ENCODE measurements at regions not wholly inside any gene's neighbourhood (a gene's known extent, or its start where the extent isn't known, plus 50 kb on each side); places are given as distances from the start of the nearest gene placed in this dataset.

DNA sequence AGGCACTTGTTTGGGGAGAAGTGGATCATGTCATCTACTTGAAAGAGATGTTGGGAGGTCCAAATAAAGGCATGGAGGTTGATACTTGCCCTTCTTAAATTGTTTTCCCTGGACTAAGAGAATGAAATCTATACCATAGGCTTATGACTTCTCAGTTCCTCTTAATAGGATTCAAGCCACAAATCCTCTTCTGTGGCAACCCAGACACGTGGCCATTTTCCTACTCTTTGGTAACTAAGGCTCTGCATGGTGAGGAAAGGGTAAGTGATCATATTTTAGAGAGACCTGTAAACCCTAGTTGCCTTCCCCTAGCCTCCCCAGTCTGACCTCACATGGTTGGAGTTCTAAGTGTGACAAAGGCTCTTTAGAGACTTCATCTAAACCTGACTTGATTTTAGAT, 72.9 kb upstream of the CD44 start:
- DNase-seq (no peak), ATAC-seq (no peak)
- no peaks in the 10 kb centered on the region for H3K27me3 Mint-ChIP-seq
- TF ChIP-seq, protein P1, sequence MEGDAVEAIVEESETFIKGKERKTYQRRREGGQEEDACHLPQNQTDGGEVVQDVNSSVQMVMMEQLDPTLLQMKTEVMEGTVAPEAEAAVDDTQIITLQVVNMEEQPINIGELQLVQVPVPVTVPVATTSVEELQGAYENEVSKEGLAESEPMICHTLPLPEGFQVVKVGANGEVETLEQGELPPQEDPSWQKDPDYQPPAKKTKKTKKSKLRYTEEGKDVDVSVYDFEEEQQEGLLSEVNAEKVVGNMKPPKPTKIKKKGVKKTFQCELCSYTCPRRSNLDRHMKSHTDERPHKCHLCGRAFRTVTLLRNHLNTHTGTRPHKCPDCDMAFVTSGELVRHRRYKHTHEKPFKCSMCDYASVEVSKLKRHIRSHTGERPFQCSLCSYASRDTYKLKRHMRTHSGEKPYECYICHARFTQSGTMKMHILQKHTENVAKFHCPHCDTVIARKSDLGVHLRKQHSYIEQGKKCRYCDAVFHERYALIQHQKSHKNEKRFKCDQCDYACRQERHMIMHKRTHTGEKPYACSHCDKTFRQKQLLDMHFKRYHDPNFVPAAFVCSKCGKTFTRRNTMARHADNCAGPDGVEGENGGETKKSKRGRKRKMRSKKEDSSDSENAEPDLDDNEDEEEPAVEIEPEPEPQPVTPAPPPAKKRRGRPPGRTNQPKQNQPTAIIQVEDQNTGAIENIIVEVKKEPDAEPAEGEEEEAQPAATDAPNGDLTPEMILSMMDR (IDR thresholded peaks at IDR 0.05), result no peak
- H3K27ac Mint-ChIP-seq, result peak overlapping the region; percentile 68
- POLR2A ChIA-PET, result interaction anchor here (0.8 to 1.8 kb wide), 6 partner anchors 10 to 80 kb away, joined by 3 to 7 read pairs (median 3); no protein-coding TSS in a partner anchor
- peaks cover 24% of the 10 kb centered on the region for H3K9me3 Mint-ChIP-seq
- no peak overlapping the region for H3K4me3 Mint-ChIP-seq
- CTCF ChIA-PET, result interaction anchor here (1.1 to 1.5 kb wide), 3 partner anchors 10 to 327 kb away, joined by 3 to 4 read pairs (median 3); no protein-coding TSS in a partner anchor
- intact Hi-C loops (cut with micrococcal nuclease), result loop anchor here (2.0 kb wide), 1 partner anchor 25 kb away; no protein-coding TSS in a partner anchor
- peaks cover 31% of the 10 kb centered on the region for H3K4me1 Mint-ChIP-seq (ENCODE audit: low read depth)
- peaks cover 19% of the 10 kb centered on the region for H3K36me3 Mint-ChIP-seq (ENCODE audit: low read depth)

DNA sequence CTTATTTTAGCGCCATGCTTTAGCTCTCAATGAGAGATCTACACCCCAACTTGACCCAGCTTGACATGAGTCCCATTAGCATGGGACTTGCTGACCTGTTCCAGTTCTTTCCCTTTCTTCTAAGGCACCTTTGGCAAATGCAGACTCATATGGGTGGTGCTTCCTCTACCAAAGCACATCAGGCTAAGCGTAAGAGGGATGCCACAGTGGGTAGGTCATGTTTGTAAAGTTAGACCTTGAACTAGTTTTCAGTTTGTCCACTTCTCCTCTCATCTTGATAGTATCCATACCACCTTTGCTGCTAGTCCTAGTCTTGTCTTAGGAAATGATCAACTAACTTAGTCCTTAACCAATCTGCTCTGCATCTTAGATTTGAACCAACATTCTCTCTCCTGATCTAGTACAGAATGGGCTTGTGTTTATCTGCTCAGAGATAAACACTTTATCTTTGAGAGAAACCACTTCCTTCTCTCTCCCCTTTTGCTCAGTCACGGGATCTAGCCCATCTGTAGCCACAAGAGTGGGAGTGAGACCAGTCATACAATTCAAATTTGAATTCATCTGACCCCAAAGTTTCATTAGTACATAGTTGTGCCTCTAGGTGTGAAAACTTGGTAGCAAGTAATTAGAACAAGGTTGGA, 72.1 kb upstream of the CD44 start:
- H3K27ac Mint-ChIP-seq, result peak overlapping the region; percentile 68
- CTCF ChIA-PET, result interaction anchor here (1.3 kb wide), 1 partner anchor 79 kb away, joined by 4 read pairs; no protein-coding TSS in a partner anchor
- peaks cover 24% of the 10 kb centered on the region for H3K9me3 Mint-ChIP-seq
- ATAC-seq (peak; percentile 79), DNase-seq (peak; percentile 83)
- POLR2A ChIA-PET, result interaction anchor here (0.8 to 1.8 kb wide), 7 partner anchors 9 to 79 kb away, joined by 3 to 7 read pairs (median 3); partner anchors contain the start of gene CD44
- TF ChIP-seq, protein P1 (IDR thresholded peaks at IDR 0.05), result no peak
- peaks cover 19% of the 10 kb centered on the region for H3K36me3 Mint-ChIP-seq (ENCODE audit: low read depth)
- intact Hi-C loops (cut with micrococcal nuclease), result loop anchor here (2.0 kb wide), 1 partner anchor 26 kb away; no protein-coding TSS in a partner anchor
- no peaks in the 10 kb centered on the region for H3K27me3 Mint-ChIP-seq
- no peak overlapping the region for H3K4me3 Mint-ChIP-seq
- peaks cover 30% of the 10 kb centered on the region for H3K4me1 Mint-ChIP-seq (ENCODE audit: low read depth)

DNA sequence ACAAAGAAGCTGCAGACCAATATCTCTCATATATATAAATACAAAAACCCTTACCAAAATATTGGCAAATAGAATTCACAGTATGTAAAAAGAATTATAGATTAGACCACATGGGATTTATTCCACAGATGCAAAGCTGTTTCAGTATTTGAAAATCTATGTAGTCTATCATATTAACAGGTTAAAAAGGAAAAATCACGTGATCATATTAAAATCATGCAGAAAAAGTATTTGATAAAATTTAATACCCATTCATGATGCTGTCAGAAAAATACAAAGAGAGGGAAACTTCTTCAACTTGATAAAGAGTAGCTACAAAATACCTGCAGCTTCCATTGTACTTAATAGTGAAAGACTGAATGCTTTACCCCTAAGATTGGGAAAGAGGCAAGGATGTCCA, 67.2 kb upstream of the CD44 start:
- H3K27ac Mint-ChIP-seq, result peak overlapping the region; percentile 28
- no peak overlapping the region for H3K4me3 Mint-ChIP-seq
- intact Hi-C loops (cut with micrococcal nuclease), result no loop called here
- peaks cover 19% of the 10 kb centered on the region for H3K36me3 Mint-ChIP-seq (ENCODE audit: low read depth)
- H3K4me1 Mint-ChIP-seq (ENCODE audit: low read depth), result peaks cover 56% of the 10 kb centered on the region
- DNase-seq (no peak), ATAC-seq (no peak)
- ChIA-PET CTCF (interaction anchor here (0.7 to 1.5 kb wide), 4 partner anchors 13 to 43 kb away, joined by 3 to 4 read pairs (median 3); no protein-coding TSS in a partner anchor), POLR2A (no interaction called here)
- TF ChIP-seq, protein P1 (IDR thresholded peaks at IDR 0.05), result no peak
- H3K9me3 Mint-ChIP-seq, result peaks cover 34% of the 10 kb centered on the region
- H3K27me3 Mint-ChIP-seq, result no peaks in the 10 kb centered on the region

DNA sequence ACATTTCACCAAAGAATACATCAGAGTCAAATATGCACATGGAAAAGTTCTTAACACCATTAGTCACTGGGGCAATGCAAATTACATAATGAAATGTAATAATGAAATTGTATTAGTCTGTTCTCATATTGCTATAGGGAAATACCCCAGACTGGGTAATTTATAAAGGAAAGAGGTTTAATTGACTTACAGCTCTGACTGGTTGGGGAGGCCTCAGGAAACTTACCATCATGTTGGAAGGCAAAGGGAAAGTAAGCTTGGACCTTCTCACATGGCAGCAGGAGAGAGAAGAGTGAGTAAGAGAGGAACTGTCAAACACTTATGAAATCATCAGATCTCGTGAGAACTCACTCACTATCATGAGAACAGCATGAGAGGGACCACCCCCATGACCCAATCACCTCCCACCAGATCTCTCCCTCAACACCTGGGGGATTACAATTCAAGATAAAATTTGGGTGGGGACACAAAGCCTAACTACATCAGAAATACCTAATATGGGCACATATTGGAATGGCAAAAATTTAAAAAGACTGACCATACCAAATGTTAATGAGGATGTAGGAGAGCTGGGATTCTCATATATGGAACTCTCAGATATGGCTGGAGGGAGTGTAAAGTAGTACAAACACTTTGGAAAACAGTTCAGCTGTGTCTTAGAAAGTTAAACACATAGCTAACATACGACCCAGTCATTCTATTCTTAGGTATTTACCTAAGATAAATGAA, 65.1 kb upstream of the CD44 start:
- intact Hi-C loops (cut with micrococcal nuclease), result no loop called here
- POLR2A ChIA-PET, result interaction anchor here (1.0 to 1.3 kb wide), 2 partner anchors 61 to 66 kb away, joined by 3 to 5 read pairs; no protein-coding TSS in a partner anchor
- ATAC-seq, result peak; percentile 11

More for the DNA sequence above, 65.1 kb upstream of the CD44 start:
- CTCF ChIA-PET, result interaction anchor here (1.0 kb wide), 1 partner anchor 68 kb away, joined by 3 read pairs; no protein-coding TSS in a partner anchor
- H3K36me3 Mint-ChIP-seq (ENCODE audit: low read depth), result peaks cover 18% of the 10 kb centered on the region
- H3K27ac Mint-ChIP-seq, result peak overlapping the region; percentile 58
- H3K27me3 Mint-ChIP-seq, result no peaks in the 10 kb centered on the region
- no peak overlapping the region for H3K4me3 Mint-ChIP-seq
- TF ChIP-seq, protein P1 (IDR thresholded peaks at IDR 0.05), result no peak
- DNase-seq, result peak; percentile 45
- peaks cover 61% of the 10 kb centered on the region for H3K4me1 Mint-ChIP-seq (ENCODE audit: low read depth)
- peaks cover 29% of the 10 kb centered on the region for H3K9me3 Mint-ChIP-seq

Measured in activated CD8-positive, alpha-beta T cell treated with anti-CD3 and anti-CD28 coated beads for 36 hours (primary cell).